Femur (tissue), 1 donor: ENCODE measurements at regions not wholly inside any gene's neighbourhood (a gene's known extent, or its start where the extent isn't known, plus 50 kb on each side); places are given as distances from the start of the nearest gene placed in this dataset.

Experiments
- DNase-seq: peaks from one replicate; pipeline ENCODE4 v3.0.0-alpha.2; 2017

- DNase-seq = no peak
These were observed 198.5 kb upstream of the FMN2 start for GRCh38 chr1:239893127-239893731.

DNA sequence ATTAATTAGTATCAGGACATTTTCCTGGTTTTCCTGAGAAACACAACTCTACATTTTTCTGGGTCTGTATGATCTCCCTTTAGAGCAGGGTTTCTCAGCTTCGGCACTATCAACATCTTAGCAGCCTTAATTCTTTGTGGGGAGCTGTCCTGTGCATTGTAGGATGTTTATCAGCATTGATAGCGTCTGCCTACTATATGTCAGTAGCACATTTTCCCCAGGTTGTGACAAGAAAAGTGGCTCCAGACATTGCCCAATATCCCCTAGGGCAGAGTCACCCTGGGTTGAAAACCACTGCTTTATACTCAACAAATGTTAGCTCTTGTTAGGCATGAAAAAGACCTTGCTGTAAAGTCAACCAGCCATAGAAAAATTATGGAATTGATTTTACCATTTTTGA lies 195.1 kb upstream of the FMN2 start:
- no peak for DNase-seq

GRCh38 chr1:239896980-239897379 lies 194.7 kb upstream of the FMN2 start:
- no peak for DNase-seq

DNA sequence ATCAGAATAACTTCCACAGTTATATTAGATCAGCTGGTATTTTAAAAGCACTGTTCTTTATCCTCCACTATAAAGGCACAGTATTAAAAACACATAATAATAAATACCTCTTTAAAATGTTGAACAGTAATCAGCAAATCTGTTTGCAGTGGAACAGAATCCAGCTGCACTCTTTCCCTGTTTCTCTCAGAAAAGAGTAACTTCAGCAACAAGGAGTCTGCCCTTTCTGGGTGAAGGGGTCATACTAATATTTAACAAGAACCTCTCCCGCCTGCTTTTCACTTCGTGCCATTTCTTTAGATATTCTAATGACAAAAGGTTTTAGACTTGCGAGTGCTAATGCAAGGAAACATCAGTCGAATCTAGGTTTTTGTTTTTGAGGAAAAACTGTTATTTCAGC lies 194.2 kb upstream of the FMN2 start:
- no peak for DNase-seq

GRCh38 chr1:239898062-239898730 lies 193.5 kb upstream of the FMN2 start:
- DNase-seq = peak; percentile 85

- DNase-seq = no peak
These were observed 191.9 kb upstream of the FMN2 start for GRCh38 chr1:239899747-239900146.

DNA sequence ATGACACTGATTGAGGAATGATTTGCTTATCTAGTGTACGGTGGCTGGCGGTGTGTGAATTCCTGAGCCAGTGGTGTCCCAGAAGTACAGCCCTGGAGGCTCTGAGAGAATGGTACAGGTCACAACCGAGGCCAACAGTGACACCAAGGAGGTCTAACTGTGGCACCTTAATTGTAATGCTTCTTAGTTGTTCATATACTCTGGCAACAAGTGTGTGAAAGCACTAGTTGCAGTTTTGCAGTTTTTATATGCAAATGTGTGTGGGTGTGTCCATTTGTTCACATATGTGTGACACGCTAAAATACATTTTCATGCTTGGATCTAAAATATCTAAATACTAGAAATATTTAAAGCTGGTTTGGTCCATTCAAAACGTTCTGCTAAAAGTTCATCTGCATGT lies 185.3 kb upstream of the FMN2 start:
- no peak for DNase-seq

DNA sequence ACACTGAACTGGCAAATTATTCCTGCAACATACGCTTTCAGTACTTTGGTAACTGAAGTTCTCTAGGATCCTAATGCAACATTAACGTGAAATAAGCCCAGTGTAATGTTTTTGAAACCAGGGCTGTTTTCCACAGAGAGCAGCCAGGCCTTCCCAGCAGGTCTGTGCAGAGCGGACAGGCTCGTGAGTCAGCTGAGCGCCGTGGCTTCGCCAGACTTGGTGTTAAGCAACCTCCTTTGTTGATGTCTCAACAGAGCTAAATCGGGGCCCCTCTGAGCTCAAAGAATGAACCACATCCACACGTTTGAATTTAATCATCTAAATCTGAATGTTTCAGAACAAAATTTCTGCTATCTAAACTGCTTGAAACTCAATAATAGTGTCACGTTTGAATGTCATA lies 181.8 kb upstream of the FMN2 start:
- DNase-seq = peak; percentile 54

- DNase-seq = no peak
These were observed 179.2 kb upstream of the FMN2 start for GRCh38 chr1:239912471-239912870.

GRCh38 chr1:239913141-239913585 lies 178.5 kb upstream of the FMN2 start:
- no peak for DNase-seq

GRCh38 chr1:239914751-239915231 lies 176.9 kb upstream of the FMN2 start:
- DNase-seq = peak; percentile 36

DNA sequence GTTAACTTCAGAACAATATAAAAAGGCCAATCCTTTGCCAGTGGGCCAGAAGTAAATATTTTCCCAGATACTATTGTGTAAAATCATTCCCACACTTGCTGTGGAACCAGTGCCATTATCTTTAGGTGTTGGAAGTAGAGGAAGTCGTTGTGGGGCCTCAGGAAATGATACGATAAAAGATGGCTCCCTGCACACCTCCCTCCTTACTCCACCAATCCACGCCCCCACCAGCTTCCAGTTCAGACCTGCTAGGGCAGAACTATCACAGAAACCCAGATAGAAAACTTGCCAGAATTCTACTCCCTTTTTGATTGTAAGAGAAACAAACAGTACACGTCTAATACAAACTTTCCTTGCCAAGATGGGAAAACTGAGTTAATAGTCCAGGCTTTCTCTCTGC lies 173.0 kb upstream of the FMN2 start:
- DNase-seq = no peak

- DNase-seq = no peak
These were observed 171.5 kb upstream of the FMN2 start for GRCh38 chr1:239920214-239920613.

GRCh38 chr1:239922778-239923522 lies 168.7 kb upstream of the FMN2 start:
- no peak for DNase-seq

DNA sequence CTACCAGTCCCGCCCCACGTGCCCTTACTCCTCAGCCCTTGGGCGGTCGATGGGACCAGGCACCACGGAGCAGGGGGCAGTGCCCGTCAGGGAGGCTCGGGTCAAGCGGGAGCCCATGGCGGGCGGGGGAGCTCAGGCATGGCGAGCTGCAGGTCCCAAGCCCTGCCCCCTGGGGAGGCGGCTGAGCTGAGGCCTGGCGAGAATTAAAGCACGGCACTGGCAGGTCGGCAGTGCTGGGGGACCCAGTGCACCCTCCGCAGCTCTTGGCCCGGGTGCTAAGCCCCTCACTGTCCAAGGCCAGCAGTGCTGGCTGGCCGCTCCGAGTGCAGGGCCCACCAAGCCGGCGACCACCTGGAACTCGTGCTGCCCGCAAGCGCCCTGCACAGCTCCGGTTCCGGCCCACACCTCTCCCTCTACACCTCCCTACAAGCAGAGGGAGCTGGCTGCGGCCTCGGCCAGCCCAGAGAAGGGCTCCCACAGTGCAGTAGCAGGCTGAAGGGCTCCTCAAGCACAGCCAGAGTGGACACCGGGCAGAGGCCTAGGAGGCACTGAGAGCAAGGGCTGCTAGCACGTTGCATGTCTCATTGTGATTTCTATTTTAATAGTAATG lies 166.8 kb upstream of the FMN2 start:
- no peak for DNase-seq

DNA sequence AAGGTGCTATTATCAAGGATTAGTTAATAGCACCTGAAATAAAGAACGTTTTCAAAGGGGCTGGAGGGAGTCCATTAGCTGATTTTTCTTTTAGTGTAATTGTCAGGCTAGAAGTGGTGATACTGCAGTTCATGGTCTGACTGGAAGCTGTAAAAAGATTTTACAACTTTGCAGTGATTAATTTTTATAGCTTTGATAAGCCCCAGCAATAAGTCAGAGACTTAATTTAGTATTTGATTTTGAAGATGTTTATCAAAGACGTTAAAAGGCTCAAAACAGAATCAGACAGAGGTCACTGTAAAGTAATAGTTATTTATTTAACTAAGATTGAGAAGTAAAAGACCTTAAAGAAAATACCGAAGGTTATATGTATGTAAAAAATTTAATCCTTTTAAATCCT lies 165.5 kb upstream of the FMN2 start:
- DNase-seq = no peak

DNA sequence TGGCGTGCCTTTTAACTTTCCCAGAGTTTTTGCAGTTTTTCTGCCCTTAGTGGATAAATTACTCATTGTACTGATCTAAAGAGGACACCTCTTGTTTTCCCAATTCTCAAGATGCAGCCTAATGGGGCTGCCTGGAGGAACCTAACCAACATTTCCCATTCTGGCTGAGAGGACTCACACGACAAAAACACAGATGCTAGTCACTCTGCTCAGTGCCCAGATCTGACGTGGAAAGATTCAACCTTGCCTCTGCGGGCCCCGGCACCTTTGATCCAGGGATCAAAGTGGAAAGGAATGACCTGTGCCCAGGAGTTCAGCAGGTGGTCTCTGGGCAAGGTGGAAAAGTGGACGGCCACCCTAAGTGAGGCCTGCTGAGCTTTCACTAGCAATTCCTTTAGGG lies 162.4 kb upstream of the FMN2 start:
- no peak for DNase-seq

GRCh38 chr1:239930686-239931262 lies 160.9 kb upstream of the FMN2 start:
- no peak for DNase-seq

DNA sequence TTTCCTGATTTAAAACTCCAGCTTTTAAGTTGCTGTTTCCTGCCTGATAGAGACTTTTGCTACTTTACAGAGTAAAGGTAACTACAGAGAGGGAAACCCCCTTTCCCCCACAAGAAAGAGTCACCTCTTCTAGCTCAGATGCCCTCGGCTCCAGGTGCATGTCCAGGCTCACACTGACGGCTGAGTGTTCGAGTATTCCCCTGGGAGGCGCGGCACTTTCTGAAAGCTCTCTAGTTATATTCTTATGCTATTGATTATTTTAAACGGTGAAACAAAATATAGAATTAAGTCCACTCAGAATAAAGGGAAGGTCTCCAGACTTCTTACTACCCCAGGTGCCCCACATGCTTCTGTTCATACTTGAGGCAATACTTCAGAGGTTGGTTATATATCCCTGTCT lies 160.3 kb upstream of the FMN2 start:
- no peak for DNase-seq

- no peak for DNase-seq
These were observed 152.1 kb upstream of the FMN2 start for GRCh38 chr1:239939602-239940001.

GRCh38 chr1:239943761-239944160 lies 147.9 kb upstream of the FMN2 start:
- no peak for DNase-seq

DNA sequence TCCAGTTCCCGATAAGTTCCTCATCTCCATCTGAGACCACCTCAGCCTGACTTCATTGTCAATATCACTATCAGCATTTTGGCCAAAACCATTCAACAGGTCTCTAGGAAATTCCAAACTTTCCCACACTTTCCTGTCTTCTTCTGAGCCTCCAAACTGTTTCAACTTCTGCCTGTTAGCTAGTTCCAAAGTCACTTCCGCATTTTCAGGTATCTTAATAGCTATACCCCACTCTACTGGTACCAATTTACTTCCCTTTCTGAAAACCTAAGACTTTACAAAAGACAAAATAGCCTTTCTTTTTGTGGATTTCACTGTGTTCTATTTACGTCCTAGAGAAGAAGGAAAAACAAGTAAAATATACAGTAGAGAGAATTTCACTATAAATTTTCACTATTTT lies 147.0 kb upstream of the FMN2 start:
- no peak for DNase-seq

DNA sequence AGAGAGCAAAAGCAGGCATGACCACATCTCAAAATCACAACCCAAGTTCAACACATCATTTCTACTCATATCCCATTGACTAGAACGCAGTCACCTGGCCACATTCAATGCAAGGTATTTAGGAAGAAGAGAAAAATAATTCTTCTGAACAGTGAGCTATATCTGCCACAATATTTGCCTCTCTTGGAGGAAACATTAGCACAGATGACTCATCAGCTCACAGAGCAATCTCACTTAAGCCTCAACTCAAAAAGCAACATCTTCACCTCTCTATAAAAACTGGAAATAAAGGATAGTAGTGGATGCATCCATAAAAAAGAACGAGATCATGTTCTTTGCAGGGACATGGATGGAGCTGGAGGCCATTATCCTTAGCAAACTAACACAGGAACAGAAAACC lies 143.9 kb upstream of the FMN2 start:
- no peak for DNase-seq
